GM18502 (cell line): ENCODE measurements at regions not wholly inside any gene's neighbourhood (a gene's known extent, or its start where the extent isn't known, plus 50 kb on each side); places are given as distances from the start of the nearest gene placed in this dataset.
A peak's percentile ranks its signal among the peaks of the same experiment; 100 is the strongest.
"Not testable (repeated sequence)": the region's sequence is repeated elsewhere in the genome, so short reads cannot be mapped to it uniquely, and the experiment has no call there.

Source experiments
- ATAC-seq: cut with Tn5 transposase; IDR thresholded peaks from one replicate; pipeline ENCODE4 v1.9.1; 2021; ENCODE audit warnings: mild to moderate bottlenecking; ENCODE audit not compliant: unreplicated experiment, poor library complexity

DNA sequence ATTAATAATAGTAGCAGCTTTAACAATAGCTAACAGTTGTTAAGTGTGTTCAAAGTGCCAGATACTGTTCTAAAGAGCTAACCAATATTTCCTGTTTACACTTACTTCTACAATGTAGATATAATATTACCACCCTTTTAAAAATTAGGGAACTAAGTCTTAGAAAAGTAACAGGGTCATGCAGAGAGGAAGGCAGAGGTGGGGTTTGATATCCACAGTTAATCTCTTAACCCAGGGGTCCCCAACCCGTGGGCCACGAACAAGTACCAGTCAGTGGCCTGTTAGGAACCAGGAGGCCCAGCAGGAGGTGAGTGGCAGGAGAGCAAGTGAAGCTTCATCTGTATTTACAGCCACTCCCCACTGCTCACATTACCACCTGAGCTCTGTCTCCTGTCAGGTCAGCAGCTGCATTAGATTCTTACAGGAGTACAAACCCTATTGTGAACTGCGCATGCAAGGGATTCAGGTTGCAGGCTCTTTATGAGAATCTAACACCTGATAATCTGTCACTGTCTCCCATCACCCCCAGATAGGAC, 89.1 kb downstream of the ACTL7B start:
- ATAC-seq, result no peak

DNA sequence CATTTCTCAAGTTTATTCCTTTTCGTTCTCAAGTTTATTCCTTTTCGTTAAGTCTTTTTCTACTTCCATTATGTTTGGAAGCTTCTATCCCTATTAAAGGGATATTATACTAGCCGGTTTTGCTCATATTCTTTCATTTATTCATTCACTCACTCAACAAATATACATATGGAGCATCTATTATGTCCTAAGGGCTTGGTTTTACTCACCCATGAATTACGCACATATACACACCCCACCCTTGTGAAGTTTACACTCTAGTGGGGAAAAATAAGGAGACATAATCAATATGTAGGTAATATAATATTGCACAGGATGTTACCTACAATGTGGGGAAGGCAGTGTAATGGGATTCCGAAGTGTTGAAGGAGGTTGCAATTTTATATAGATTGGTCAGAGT, 90.5 kb downstream of the ACTL7B start:
- ATAC-seq, result no peak

DNA sequence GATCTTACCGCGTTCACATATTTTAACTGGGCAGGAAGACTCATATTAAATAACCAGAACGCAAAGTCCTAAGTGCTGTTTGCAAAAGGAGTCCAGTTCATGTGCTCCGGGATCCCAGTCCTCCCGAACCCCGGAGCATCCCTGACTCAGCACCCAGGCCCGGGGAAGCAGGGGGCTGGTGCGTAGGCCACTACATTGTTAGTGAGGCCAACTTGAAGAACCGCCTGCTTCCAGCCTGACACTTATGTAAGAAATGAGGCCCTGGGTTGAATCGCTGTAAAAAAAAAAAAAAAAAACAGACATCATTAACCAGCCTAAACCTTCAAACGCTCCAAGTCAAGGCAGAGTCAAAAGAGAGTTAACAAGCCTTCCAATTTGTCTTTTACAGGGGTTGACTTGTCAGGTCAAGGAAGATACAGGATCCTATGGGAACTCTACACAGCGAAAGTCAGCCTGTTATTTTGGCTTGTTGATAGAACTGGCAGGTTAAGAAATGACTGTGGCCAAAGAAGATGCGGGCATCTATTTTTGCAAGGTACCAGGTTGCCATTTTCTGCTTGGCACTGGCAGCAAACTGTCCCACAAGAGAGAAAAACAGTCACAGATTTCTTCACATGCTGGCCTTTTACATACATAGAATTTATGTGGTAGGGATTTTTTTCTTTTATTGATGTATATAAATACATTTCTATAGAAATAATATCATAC, 93.3 kb downstream of the ACTL7B start:
- no peak for ATAC-seq

DNA sequence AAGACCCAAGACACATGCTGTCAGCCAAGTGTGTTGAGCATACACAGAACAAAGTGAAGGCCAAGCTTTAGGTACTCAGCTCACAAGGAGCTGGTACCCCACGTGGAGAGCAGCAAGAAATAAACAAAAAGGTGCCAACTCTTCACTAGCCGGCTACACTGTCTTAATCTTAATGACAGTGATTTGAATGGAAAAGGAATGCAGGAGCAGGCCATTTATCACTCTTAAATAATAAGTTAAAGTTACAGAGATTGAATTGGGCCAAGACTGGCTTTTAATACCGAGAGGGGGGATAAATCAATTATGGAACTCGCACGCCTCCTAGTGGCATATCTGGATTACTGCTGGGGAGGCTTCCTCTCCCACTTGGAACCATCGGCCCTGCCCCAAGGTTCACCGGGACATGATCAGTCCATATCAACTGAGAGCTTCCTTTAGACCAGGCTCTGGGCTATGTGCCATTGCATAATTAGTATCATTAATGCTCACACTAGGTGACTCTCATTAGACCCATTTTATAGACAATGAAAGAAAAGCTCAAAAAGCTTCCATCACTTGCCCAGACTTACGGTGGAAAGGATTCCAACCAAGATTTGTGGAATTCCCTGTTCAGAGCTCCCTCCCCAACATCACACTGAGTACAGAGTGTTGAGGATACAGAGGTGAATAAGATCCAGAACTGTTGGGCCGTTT, 94.0 kb downstream of the ACTL7B start:
- ATAC-seq, result peak; percentile 71

DNA sequence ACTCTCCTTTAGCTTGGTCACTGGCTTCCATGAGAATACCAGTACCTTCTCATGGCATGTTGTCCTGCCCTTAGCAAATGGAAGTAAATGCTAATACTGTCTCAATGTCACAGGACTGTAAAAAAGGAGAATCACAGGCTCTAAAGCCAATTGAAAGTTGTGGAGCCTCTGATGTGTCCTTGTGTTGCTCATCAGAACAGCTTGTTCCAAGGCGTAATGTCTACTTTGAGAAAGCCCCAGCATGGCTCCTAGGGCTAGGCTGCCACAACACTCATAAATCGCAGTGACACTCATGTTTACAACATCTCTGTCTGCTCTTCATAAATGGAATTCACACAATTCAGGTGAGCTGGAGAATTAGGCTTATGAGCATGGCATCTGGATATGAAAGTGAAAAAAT, 94.9 kb downstream of the ACTL7B start:
- ATAC-seq, result no peak

DNA sequence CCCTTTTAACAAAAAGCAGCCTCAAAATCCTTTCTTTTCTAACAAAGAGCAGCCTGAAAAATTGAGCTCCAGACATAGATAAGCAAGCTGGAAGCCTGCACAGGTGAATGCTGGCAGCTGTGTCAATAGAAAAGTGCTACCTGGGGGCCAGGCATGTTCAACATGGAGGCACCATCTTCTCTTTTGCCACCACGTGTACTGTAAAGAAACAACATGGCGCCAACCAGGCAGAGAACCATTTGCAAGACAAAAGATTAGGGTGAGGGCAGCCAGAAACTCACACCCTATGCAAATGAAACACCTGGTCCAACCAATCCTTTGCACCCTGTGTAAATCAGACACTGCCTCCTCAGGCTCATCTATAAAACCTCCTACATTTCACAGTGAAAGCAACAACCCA, 96.0 kb downstream of the ACTL7B start:
- ATAC-seq, result no peak

DNA sequence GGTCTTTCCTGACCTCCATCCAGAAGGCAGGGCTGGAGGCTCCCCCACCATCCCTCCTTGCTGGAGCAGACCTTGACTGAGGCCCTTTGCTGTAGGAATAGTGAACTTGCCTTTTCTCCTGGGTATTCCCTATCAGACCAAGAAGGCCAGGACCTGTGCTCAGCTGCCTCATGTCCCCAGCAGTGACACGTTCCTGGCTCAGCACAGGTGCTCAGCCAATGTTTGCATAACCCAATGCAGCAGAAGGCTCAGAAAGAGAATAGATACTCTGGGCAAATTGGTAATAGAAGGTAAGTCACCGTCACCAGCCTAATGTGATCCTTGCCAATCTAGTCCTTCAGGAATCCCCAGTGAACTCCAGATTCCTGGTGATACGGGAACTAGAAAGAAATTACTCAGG, 96.4 kb downstream of the ACTL7B start:
- no peak for ATAC-seq

DNA sequence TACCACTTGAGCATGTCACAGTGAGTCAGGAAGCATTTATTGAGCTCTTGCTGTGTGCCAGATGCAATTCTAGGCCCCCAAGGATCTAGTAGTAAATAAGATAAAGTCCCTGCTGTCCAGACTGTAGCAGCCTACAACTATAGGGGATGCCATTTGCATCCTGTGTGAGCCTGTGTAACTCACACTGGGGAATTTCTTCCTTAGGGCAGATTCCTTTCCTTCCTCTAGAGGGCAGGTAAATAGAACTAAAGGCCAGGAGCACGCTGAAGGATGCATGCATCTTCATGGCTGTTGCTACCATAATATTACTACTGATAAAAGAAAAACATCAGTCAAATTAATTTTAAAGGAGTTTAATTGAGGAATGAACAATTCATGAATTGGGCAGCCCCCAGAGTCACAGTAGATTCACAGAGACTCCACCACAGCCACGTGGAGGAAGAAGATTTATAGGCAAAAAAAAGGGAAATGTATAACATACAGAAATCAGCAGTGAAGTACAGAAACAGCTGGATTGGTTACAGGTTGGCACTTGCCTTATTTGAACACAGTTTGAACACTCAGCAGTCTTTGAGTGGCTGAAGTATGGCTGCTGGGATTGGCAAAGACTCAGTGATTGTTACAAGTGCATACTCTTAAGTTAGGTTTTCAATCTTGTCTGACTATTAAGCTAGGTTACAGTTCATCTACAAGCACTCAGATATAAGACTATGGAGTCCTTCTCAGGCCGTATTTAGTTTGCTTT, 98.9 kb downstream of the ACTL7B start:
- no peak for ATAC-seq

DNA sequence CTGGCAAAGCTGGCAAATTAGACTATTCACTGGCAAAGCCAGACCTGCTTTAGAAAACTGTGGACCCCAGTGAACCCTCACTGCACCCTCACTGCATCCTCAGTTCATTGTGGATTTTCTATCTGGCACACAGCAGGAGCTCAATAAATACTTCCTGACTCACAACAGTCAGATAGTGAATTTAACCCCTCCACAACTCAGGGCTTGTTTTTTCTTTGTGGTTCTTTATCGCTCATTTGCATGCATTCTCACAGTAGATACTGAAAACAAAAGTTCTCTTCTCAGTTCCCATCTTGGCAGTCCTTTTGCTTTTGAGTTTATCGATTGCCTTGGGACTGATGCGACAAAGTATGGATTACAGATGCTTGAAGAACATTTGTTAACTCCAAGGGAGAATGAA, 99.8 kb downstream of the ACTL7B start:
- ATAC-seq, result peak; percentile 56

DNA sequence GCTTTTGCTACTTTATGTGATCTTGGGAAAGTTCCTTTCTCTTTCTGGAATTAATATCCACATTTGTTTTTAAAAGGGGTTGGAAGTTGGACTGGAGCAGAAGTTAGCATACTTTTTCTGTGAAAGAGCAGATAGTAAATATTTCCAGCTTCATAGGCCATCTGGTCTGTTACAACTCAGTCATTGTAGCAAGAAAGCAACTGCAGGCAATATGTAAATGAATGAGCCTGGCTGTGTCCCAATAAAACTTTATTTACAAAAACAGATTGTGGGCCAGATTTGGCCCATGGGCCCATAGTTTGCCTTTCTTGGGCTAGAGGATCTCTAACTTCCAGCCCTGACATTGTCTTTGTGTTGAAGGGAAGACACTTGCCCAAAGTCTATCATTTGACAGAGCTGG, 104.4 kb downstream of the ACTL7B start:
- no peak for ATAC-seq

DNA sequence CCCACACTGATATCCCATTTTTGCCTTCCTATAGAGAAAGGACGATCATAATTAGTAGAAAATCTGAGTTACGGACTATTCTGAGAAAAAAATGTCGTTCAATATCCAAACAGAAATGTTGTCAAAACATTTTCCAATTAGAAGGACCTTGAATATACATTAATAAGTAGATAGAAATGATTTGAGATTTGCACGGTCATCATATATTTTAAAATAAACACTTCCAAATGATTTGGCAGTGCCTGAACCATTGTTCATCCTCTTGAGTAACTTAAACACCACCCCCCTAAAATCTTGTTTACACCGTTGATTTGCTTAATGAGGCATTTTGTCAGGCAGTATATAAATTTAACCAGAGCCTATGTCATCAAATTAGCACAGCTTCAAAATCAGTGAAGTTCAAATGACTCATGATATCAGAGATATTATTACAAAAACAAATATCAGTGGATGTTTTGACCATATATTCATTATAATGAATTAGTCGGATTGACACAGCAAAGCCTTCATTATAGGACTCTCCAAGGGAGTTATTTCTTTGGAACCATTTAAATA, 105.0 kb downstream of the ACTL7B start:
- no peak for ATAC-seq

DNA sequence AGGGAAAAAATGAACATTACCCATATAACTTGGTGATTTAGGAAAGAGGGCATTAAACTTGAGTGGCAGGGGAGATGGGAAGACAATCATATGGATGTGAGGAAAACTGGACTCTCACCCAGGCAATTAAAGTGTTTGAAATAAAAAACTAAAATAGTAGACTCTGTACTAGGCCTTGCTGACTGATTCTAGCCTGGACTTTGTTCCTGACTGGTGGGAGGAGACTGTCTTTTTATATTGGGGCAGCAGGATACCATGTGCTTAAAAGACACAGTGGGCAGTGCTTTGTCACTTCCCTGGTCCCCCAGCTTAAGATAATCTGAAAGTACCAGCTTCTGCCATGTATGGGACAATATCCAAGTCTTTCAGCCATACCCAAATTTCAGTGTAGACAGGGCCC, 107.0 kb downstream of the ACTL7B start:
- ATAC-seq, result no peak

DNA sequence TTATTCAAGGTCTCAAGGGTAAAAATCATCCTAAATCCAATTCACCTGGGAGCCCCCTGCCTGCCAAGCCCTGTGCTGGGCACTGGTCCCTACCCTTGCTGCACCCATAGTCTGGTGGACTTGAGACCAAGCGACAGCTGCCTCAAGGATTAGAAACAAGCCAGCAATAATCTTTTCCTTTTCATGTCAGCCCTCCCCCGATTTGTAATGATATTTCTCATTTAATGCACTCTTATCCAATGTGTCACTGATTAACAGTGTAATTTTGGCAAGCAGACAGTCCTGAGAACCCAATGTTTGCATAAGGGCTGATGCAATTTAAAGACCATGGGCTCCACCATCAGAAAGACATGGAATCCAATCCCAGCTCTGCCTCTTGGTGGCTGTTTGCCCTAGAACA, 108.9 kb downstream of the ACTL7B start:
- ATAC-seq, result no peak

DNA sequence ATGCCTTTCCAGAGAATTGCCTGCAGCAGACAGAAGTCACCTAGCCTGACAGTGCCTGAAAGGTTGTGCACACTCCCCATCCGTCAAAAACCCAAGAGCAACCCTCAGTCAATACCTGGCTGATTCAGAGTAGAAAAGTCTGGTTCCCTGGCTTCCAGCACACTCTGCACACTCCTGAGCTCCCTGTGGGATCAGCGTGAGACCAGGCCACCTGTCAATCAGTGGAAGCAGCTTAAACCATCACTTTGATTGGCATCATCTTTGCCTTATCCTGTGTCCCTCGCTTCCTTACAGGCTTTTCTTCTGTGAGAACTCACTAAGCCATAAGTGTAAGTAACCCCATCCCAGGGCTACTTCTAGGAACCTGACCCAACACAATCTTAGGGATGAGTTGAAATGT, 109.8 kb downstream of the ACTL7B start:
- no peak for ATAC-seq

DNA sequence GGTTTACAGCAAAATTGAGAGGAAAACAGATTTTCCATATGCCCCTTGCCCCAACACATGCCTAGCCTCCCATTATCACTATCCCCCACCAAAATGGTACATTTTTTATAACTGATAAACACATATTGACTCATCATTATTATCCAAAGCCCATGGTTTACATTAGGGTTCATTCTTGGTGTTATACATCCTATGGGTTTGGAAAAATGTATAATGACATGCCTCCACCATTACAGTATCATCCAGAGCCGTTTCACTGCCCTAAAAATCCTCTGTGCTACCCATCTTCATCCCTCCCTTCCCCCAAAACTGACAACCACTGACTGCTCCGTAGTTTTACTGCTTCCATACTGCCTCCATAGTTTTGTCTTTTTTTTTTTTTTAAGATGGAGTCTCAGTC, 111.1 kb downstream of the ACTL7B start:
- no peak for ATAC-seq

DNA sequence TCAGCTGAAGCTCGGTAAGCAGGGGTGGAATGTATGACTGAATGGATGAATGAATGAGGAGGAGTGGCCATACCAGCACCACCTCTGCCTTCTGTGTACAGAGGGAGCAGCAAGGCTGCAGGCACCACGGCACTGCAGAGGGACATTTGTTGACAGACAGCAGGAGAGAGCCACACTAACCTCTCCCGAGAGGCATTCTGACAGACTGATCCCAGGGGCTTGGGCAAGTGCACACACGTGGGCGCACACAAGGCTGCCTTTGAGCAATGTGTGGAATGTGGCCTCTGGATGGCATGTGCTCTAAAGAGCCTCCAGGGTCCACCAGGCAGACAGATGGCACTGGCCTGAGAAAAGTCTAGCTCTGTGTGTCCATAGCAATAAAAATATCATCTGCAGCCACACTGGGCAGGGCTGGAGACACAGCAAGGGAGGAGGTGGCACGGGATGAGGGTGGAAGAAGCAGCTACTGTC, 111.8 kb downstream of the ACTL7B start:
- ATAC-seq, result no peak

DNA sequence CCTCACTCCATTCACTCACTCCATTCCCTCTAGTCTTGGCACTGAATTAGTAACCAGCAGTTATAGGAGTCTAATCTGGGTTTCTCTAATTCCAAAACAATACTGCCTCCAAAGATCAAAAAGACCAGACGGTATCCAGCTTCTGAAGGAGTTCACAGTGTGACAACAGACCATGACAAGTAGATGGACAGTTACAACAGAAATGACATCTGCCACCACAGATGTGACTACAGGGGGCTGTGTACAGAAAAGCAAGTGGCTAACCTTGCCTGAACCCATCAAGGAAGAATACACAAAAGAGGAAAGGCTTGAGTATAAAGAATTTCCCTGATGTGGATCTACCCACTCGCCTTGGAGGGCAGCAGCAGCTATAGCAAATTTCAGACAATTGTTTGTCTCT, 112.4 kb downstream of the ACTL7B start:
- ATAC-seq, result no peak

DNA sequence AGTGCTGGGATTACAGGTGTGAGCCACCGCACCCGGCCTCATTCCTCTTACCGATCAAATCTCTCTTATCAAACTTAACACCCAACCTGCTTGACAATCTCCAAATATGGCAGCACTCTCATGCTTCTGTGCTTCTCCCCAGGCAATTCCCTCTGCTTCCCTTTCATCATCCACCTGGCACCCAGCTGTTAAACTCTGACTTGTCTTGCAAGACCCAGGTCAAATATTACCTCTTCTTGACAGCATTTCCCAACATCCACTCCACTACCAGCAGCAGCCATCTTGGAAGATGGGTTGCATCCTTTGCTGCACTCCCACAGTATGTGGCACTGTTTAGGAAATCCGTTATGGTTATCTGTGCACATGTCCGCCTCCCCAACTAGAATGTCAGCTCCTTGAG, 113.6 kb downstream of the ACTL7B start:
- no peak for ATAC-seq

DNA sequence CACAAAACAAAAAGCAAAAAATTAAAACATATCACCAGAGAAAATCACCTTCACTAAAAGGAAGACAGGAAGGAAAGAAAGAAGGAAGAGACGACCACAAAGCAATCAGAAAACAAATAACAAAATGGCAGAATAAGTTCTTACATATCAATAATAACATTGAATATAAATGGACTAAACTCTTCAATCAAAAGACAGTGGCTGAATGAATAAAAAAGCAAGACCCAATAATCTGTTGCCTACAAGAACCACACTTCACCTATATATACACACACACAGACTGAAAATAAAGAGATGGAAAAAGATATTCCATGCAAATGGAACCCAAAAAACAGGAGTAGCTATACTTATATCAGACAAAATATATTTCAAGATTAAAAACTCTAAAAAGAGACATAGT, 124.5 kb downstream of the ACTL7B start:
- not testable (repeated sequence) for ATAC-seq

DNA sequence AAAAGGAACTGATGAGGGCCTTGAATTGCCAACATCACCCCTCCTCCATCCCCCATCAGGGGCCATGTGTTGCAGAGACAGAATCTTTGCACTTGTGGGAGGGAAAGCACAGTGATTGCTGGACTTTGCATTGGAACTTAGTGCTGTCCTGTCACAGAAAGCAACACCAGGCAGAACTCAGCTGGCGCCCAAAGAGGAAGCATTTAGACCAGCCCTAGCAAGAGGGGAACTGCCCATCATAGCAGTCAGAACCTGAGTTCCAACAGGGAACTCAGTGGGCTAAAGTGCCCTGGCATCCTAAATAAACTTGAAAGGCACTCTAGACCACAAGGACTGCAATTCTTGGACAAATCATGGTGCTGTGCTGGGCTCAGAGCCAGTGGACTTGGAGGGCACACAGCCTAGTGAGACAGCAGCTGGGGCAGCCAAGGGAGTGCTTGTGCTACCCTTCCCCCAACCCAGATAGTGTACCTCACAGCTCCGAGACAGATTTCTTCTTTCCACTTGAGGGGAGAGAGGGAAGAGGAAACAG, 128.1 kb downstream of the ACTL7B start:
- no peak for ATAC-seq

DNA sequence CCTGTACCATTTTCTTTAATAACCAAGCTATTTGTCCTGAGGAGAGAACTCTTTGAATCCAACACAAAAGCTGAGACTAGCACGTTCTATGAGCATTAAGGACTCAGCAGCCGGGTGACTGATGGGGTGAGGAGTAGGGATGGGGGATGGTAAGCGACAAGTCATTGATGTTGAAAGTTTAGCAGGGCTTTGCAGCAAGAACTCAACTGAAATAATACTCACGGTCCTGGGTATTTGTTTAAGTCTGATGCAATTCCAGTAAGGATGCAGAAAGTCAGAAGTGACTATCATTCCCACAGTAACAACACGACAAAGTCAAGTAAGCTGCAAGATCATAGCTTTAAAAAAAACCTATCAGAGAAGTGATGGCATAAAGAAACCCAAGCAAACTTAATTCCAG, 131.1 kb downstream of the ACTL7B start:
- no peak for ATAC-seq
